PC-9 (cell line): ENCODE measurements at regions not wholly inside any gene's neighbourhood (a gene's known extent, or its start where the extent isn't known, plus 50 kb on each side); places are given as distances from the start of the nearest gene placed in this dataset.

Source experiments
- EZH2 ChIP-seq: fragments of 200-600 bp; sonication (generic); IDR thresholded peaks from 2 replicates; pipeline ENCODE4 v1.8.0; 2017; ENCODE audit warnings: antibody characterized with exemption, low read depth
- TF ChIP-seq, protein P1 (sequence below): fragments of 200-600 bp; sonication (generic); conservative IDR thresholded peaks from 2 replicates; pipeline ENCODE4 v1.6.1; 2017; ENCODE audit warnings: mixed run types, antibody characterized with exemption, mild to moderate bottlenecking, moderate library complexity

DNA sequence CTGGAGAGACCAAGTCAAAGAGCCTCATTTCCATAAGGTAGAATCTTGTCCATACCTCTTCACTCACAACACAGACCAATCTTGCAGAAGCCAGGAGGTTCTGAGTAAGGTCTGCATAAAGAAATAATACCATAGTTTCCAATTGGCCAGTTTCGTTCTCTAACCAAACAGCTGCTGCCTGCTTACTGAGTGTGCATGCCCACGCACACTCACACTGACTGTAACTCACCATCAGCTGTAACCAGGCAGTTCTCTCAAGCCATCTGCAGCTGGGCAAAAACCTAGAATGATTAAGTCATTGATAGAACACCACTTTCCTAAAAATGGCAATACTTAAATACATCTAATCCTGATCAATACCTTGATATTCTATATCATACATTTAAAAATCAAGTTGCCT lies 106.6 kb upstream of the VAV3 start:
- TF ChIP-seq, protein P1, sequence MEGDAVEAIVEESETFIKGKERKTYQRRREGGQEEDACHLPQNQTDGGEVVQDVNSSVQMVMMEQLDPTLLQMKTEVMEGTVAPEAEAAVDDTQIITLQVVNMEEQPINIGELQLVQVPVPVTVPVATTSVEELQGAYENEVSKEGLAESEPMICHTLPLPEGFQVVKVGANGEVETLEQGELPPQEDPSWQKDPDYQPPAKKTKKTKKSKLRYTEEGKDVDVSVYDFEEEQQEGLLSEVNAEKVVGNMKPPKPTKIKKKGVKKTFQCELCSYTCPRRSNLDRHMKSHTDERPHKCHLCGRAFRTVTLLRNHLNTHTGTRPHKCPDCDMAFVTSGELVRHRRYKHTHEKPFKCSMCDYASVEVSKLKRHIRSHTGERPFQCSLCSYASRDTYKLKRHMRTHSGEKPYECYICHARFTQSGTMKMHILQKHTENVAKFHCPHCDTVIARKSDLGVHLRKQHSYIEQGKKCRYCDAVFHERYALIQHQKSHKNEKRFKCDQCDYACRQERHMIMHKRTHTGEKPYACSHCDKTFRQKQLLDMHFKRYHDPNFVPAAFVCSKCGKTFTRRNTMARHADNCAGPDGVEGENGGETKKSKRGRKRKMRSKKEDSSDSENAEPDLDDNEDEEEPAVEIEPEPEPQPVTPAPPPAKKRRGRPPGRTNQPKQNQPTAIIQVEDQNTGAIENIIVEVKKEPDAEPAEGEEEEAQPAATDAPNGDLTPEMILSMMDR: no peak
- no peak for TF ChIP-seq EZH2
